ENCODE measurements at regions not wholly inside any gene's neighbourhood (a gene's known extent, or its start where the extent isn't known, plus 50 kb on each side); places are given as distances from the start of the nearest gene placed in this dataset.

GRCh38 chr21:19256934-19257660 is 853.5 kb upstream of the TMPRSS15 start:
- DNase-seq: no peak

GRCh38 chr21:19261731-19262376 is 858.3 kb upstream of the TMPRSS15 start:
- DNase-seq: no peak

- DNase-seq: no peak
Observed at GRCh38 chr21:19266636-19267035, 863.1 kb upstream of the TMPRSS15 start.

- DNase-seq: no peak
Observed at GRCh38 chr21:19268686-19269085, 865.1 kb upstream of the TMPRSS15 start.

- no peak for DNase-seq
Observed at GRCh38 chr21:19275065-19275464, 871.5 kb upstream of the TMPRSS15 start.

GRCh38 chr21:19276665-19277064 is 873.1 kb upstream of the TMPRSS15 start:
- DNase-seq: no peak

GRCh38 chr21:19286876-19287275 is 883.3 kb upstream of the TMPRSS15 start:
- no peak for DNase-seq

- no peak for DNase-seq
Observed at GRCh38 chr21:19290328-19290727, 886.7 kb upstream of the TMPRSS15 start.

GRCh38 chr21:19320291-19320690 is 916.7 kb upstream of the TMPRSS15 start:
- no peak for DNase-seq

- no peak for DNase-seq
Observed at GRCh38 chr21:19321688-19322087, 918.1 kb upstream of the TMPRSS15 start.

- no peak for DNase-seq
Observed at GRCh38 chr21:19322360-19322759, 918.8 kb upstream of the TMPRSS15 start.

- no peak for DNase-seq
Observed at GRCh38 chr21:19326531-19327319, 923.1 kb upstream of the TMPRSS15 start.

- DNase-seq: no peak
Observed at GRCh38 chr21:19328954-19329353, 925.4 kb upstream of the TMPRSS15 start.

- no peak for DNase-seq
Observed at GRCh38 chr21:19340303-19340702, 936.7 kb upstream of the TMPRSS15 start.

GRCh38 chr21:19340954-19341353 is 937.4 kb upstream of the TMPRSS15 start:
- DNase-seq: no peak

- DNase-seq: no peak
Observed at GRCh38 chr21:19343711-19344110, 940.1 kb upstream of the TMPRSS15 start.

GRCh38 chr21:19350286-19350685 is 946.7 kb upstream of the TMPRSS15 start:
- no peak for DNase-seq

- no peak for DNase-seq
Observed at GRCh38 chr21:19353256-19353655, 949.7 kb upstream of the TMPRSS15 start.

- DNase-seq: no peak
Observed at GRCh38 chr21:19368944-19369343, 965.4 kb upstream of the TMPRSS15 start.

- no peak for DNase-seq
Observed at GRCh38 chr21:19392390-19392789, 988.8 kb upstream of the TMPRSS15 start.

GRCh38 chr21:19400223-19400770 is 996.7 kb upstream of the TMPRSS15 start:
- no peak for DNase-seq

GRCh38 chr21:19402870-19403269 is 999.3 kb upstream of the TMPRSS15 start:
- no peak for DNase-seq

GRCh38 chr21:19405326-19405725 is 1001.7 kb upstream of the TMPRSS15 start:
- DNase-seq: no peak

- no peak for DNase-seq
Observed at GRCh38 chr21:19420565-19420964, 1017.0 kb upstream of the TMPRSS15 start.

All from NCI-H1436 treated with DMSO at 0.1 percent for 48 hours (cell line).